AG10803 (cell line): ENCODE measurements at regions not wholly inside any gene's neighbourhood (a gene's known extent, or its start where the extent isn't known, plus 50 kb on each side); places are given as distances from the start of the nearest gene placed in this dataset.
A peak's percentile ranks its signal among the peaks of the same experiment; 100 is the strongest.

ENCODE experiments used
- DNase-seq: peaks from one replicate; pipeline ENCODE4 v3.0.0; 2010; ENCODE audit warnings: low read depth
- H3K4me3 ChIP-seq: 2 replicates; pipeline ENCODE4 v1.5.1; 2011; ENCODE audit warnings: mild to moderate bottlenecking, low read length, control low read depth
- TF ChIP-seq, protein P1 (sequence below): conservative IDR thresholded peaks from 2 replicates; pipeline ENCODE4 v1.5.1; 2011; ENCODE audit warnings: mild to moderate bottlenecking, low read length, control low read depth, inconsistent platforms

DNA sequence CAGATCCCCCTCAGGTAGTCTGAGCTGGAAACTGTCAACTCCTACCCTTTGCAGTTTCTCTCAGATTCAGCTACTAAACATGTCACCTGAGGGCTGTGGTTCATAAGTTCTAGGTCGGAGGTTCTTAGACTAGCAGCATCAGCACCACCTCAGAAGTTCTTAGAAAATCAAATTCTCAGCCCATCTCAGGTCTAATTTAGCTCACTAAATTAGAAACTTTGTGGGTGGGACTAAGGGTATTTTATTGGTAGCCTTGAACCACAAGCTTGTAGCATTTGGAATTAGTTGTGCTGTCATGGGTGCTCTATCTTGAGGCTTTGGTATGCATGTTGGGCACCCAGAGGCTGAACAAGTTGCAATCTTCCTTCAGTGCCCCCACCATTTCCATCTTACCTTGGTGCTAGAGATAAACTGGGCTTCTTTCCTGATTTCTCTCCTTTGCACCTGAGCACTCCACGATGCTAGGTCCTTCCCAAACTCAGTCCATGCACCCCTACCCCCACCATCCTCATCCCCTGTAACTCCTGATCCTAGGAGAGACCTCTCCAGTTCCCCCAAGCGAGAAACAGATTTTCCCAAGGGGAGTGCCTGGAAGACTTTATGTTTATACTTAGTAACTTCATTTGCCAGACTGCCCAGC is 54.2 kb downstream of the S1PR1 start:
- TF ChIP-seq, protein P1, sequence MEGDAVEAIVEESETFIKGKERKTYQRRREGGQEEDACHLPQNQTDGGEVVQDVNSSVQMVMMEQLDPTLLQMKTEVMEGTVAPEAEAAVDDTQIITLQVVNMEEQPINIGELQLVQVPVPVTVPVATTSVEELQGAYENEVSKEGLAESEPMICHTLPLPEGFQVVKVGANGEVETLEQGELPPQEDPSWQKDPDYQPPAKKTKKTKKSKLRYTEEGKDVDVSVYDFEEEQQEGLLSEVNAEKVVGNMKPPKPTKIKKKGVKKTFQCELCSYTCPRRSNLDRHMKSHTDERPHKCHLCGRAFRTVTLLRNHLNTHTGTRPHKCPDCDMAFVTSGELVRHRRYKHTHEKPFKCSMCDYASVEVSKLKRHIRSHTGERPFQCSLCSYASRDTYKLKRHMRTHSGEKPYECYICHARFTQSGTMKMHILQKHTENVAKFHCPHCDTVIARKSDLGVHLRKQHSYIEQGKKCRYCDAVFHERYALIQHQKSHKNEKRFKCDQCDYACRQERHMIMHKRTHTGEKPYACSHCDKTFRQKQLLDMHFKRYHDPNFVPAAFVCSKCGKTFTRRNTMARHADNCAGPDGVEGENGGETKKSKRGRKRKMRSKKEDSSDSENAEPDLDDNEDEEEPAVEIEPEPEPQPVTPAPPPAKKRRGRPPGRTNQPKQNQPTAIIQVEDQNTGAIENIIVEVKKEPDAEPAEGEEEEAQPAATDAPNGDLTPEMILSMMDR = no peak
- H3K4me3 ChIP-seq = no peak overlapping the region
- DNase-seq = no peak

DNA sequence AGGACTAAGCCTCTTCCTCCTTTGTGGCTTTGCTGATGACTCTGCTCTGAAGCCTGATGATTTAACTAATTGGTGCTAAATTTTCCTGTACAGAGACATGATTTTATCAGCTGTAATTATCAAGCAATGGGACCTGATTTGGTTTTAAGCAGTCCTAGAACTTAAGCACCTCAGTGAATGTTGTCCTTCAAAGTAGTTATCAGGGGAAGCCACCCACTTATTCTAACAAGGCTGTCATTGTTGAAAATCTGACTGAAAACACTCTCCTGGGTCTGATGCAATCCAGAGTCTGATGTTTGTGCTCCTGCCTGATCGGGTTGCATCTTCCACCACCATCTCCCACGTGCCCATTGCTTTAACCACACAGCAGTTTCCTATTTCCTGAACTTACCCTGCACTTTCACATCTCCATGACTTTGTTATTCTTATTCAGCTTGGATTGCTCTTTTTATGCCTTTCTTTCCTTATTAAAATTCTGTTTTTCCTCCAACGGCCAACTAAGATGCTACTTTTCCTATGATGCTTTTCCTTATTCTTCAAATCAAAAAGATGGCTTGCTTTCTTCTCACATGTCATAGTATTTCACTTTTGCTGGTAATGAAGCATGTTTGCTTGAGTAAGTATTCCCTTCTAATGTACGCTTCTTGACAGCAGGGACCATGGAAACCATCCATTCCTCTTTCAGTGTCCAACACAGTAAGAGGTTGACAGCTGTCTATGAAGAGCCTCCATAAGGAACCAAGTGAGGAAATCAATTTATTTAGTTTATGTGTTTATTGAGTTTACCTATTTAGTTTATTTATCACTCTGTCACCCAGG is 55.0 kb downstream of the S1PR1 start:
- TF ChIP-seq, protein P1 = no peak
- peak; percentile 78 for DNase-seq
- H3K4me3 ChIP-seq = no peak overlapping the region

DNA sequence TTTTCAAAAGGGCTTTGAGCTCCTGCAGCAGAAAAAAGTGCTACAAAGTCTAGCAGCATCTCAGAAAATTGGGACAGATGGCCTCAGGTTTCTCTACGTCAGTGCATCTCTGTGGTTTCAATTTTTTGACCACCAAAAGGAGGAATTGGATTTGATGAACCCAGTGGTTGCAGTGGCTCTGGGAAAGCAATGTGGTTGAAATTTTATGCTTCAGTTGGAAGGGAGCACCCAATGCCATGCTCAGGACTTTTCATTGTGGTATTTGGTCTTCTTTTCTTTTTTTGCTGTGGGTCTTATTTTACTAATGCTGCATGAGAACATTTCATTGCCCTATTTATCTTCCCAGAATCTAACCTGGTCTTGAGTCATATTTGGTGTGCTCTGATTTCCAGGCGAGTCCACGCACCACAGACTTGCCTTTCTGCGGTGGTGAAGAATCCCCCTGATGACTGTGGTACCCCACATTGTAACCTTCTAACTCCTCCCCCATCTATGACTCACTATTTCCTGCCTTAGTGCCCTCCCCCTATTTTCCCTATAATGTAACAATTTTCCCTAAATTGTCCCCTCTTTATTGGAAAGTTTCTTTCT is 56.7 kb downstream of the S1PR1 start:
- peak; percentile 56 for DNase-seq
- TF ChIP-seq, protein P1 = no peak
- H3K4me3 ChIP-seq = no peak overlapping the region

DNA sequence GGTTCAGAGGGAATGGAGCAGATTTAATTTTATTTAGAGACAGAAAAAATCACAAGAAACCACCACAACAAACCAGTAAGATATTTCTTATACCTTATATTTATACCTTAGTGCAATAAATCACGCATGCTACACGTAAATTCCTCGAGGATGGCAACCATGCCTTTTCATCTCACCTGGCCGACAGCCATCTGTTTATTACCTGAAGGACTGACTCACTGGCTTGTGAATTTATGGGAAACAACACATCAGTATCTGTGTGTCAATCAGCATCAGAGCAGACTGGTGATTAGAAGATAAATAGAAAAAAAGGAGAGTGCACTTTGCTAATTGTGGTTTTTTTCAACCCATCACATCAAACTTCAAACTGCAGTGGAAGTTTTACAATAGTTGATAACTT is 58.4 kb downstream of the S1PR1 start:
- no peak overlapping the region for H3K4me3 ChIP-seq
- DNase-seq = no peak
- TF ChIP-seq, protein P1 = no peak

DNA sequence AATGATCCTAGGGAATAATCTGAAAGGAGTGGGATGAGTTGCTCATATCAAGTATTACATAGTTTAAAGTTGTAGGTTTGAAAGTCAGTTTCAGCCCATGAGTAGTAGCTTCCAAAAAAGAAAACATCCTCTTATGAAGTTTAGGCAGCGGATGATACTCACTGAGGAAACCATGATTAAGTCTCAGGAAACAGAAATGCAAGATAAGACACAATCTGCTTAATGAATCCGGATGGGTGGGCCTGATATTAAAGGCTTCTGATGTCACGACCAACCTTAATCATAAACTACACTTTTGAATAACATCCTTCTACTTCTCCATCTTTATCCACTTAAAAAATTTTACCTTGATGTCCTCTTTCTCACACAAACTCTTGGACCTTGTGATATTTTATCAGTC is 61.8 kb downstream of the S1PR1 start:
- TF ChIP-seq, protein P1 = no peak
- no peak for DNase-seq
- H3K4me3 ChIP-seq = no peak overlapping the region

DNA sequence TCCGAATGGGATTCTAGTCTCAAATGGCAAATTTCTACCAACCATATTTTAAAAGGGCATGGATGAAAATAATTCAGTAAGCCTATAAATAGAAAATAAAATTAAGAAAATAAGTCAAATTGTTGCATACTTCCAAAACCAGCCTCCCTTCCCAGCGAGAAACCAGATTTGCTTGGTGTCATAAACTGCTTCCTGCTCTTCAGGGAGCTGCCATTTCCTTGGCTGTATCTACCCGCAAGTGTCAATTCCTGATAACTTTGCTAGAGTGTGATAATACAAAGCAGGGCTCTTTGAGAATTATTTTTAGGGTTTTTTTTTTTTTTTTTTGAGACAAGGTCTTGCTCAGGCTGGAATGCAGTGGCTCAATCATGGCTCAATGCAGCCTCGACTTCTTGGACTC is 62.3 kb downstream of the S1PR1 start:
- DNase-seq = no peak
- H3K4me3 ChIP-seq = no peak overlapping the region
- TF ChIP-seq, protein P1 = no peak
